ENCODE measurements at regions not wholly inside any gene's neighbourhood (a gene's known extent, or its start where the extent isn't known, plus 50 kb on each side); places are given as distances from the start of the nearest gene placed in this dataset.

DNA sequence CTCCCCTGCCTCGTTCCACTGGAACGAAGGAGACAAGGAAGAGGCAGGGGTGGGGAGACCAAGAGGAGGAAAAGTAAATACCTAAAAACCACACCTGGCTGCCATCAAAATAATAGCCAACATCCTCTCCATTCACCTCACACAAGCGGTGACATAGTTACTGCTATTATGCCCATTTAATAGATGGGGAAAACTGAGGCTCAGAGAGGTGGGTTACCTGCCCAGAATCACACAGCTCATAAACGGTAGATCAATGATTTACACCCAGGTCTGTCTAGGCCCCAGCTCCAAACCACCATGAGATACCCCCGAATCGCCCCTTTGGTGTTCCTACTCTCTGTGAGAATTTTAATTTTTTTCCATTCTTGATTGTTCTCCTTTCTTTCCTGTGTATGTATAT, 253.8 kb downstream of the BMP7 start:
- peaks cover 24% of the 10 kb centered on the region for H3K27me3 Mint-ChIP-seq (ENCODE audit: insufficient read depth)
- no peak overlapping the region for H3K27ac Mint-ChIP-seq
- no peak for DNase-seq
- H3K9me3 Mint-ChIP-seq: no peaks in the 10 kb centered on the region
- no peaks in the 10 kb centered on the region for H3K36me3 Mint-ChIP-seq (ENCODE audit: low read depth)
- peaks cover 5% of the 10 kb centered on the region; the same call in 1 of the 2 replicates for H3K4me1 Mint-ChIP-seq (ENCODE audit: low read depth)
- TF ChIP-seq, protein P1, sequence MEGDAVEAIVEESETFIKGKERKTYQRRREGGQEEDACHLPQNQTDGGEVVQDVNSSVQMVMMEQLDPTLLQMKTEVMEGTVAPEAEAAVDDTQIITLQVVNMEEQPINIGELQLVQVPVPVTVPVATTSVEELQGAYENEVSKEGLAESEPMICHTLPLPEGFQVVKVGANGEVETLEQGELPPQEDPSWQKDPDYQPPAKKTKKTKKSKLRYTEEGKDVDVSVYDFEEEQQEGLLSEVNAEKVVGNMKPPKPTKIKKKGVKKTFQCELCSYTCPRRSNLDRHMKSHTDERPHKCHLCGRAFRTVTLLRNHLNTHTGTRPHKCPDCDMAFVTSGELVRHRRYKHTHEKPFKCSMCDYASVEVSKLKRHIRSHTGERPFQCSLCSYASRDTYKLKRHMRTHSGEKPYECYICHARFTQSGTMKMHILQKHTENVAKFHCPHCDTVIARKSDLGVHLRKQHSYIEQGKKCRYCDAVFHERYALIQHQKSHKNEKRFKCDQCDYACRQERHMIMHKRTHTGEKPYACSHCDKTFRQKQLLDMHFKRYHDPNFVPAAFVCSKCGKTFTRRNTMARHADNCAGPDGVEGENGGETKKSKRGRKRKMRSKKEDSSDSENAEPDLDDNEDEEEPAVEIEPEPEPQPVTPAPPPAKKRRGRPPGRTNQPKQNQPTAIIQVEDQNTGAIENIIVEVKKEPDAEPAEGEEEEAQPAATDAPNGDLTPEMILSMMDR (IDR thresholded peaks at IDR 0.05): no peak
- no peak overlapping the region for H3K4me3 Mint-ChIP-seq

DNA sequence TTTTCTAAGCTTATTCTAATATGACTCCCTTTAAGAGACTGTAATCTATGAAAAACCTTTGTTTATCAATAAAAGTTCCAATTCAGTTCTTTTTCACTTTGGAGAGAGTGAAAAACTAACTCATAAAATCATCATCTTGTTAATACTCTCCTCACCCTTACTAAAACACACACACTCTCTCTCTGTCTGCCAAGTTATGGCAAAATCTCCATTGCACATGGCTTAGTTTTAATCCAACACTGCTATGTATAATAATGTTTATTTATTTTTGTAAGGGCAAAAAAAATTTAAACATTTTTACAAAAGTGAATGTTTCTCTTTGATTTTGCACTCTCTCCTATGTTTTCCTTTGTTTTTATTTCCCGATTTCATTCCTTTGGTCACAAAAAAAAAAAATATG, 253.2 kb downstream of the BMP7 start:
- Mint-ChIP-seq H3K36me3 (ENCODE audit: low read depth) (no peaks in the 10 kb centered on the region), H3K9me3 (no peaks in the 10 kb centered on the region), H3K4me1 (ENCODE audit: low read depth) (peaks cover 3% of the 10 kb centered on the region; the same call in 1 of the 2 replicates), H3K27me3 (ENCODE audit: insufficient read depth) (peaks cover 24% of the 10 kb centered on the region), H3K4me3 (no peak overlapping the region), H3K27ac (no peak overlapping the region)
- DNase-seq: no peak
- TF ChIP-seq, protein P1 (IDR thresholded peaks at IDR 0.05): no peak

DNA sequence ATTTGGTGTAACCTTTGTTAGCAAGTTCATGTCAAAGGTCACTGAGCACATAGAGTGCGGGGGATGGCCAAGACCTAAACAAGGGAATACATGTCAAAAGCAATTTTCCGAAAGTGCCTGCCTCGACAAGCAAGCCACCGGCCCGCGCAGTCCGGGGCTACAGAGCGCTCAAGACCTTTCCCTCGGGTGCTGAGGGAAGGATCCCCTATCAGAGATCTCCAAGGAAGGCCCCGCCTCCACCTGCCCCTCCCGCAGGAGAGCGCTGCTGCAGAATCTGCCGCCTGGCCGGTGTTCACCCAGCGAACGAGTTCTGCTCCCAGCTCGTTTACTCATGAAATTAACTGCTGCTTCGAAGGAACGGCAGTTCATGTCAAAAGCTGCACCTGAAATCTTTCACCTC, 252.7 kb downstream of the BMP7 start:
- Mint-ChIP-seq H3K9me3 (no peaks in the 10 kb centered on the region), H3K4me1 (ENCODE audit: low read depth) (no peaks in the 10 kb centered on the region), H3K27me3 (ENCODE audit: insufficient read depth) (peaks cover 26% of the 10 kb centered on the region), H3K27ac (no peak overlapping the region), H3K36me3 (ENCODE audit: low read depth) (no peaks in the 10 kb centered on the region), H3K4me3 (no peak overlapping the region)
- DNase-seq: no peak
- TF ChIP-seq, protein P1 (IDR thresholded peaks at IDR 0.05): no peak

DNA sequence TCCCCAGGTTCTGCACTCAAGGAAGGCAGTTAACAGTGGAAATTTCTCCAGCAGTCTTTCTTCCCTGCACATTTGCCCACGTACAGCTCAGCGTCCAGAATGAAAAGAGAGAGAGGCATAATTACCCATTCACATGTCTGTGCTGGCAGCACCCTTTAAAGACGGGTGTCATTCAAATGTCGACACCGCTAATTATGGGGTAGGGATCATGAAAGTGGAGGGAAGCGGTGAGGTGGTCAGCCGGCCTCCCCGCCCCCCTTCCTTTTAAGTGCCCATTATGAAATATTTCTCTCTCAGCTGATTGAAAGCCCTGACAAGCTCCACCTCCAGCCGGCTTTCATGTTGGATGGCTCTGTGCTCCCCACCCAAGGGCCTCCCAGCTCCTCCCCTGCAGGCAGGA, 246.1 kb downstream of the BMP7 start:
- TF ChIP-seq, protein P1 (IDR thresholded peaks at IDR 0.05): no peak
- Mint-ChIP-seq H3K27ac (no peak overlapping the region), H3K9me3 (no peaks in the 10 kb centered on the region), H3K4me1 (ENCODE audit: low read depth) (peaks cover 7% of the 10 kb centered on the region; the same call in 1 of the 2 replicates), H3K36me3 (ENCODE audit: low read depth) (no peaks in the 10 kb centered on the region), H3K27me3 (ENCODE audit: insufficient read depth) (peaks cover 45% of the 10 kb centered on the region), H3K4me3 (no peak overlapping the region)
- DNase-seq: no peak

DNA sequence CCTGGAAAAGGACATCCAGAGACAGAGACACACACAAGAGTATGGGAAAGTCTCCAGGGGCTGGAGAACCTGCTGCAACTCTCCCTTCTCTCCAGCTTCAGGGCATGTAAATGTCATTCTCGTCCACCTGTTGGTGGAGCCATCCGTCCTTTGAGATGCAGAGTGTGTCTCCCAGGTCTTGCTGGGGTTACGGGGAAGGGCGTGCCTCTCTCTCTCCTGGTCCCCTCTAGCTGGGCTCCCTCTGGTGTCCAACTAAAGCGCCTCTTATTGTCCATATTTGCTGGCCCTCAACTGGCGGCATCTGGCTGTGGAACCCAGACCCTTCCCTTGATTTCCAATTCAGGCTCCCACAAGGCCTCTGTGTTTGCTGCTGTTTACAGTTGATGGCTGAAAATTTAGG, 244.1 kb downstream of the BMP7 start:
- TF ChIP-seq, protein P1 (IDR thresholded peaks at IDR 0.05): no peak
- Mint-ChIP-seq H3K27me3 (ENCODE audit: insufficient read depth) (peaks cover 49% of the 10 kb centered on the region), H3K4me1 (ENCODE audit: low read depth) (peaks cover 12% of the 10 kb centered on the region; the same call in 1 of the 2 replicates), H3K27ac (no peak overlapping the region), H3K9me3 (no peaks in the 10 kb centered on the region), H3K4me3 (no peak overlapping the region), H3K36me3 (ENCODE audit: low read depth) (no peaks in the 10 kb centered on the region)
- DNase-seq: no peak

DNA sequence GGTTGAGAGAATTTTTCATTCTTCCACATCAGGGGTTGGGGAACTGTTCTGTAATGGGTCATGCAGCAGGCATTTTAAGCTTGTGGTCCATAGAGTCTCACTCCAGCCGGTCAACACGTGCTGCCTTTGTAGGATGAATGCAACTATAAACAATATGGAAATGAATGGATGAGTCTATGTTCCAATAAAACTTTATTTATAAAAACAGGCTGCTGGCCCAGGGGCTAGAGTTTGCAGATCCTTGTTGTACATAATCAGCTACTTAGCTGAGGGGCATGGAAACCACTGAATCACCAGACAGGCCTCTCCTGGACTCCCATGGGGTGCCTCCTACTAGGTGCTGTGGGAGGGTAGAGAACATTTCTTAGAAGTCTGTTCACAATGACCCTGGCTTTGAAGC, 243.4 kb downstream of the BMP7 start:
- Mint-ChIP-seq H3K27me3 (ENCODE audit: insufficient read depth) (peaks cover 44% of the 10 kb centered on the region), H3K27ac (no peak overlapping the region), H3K4me3 (no peak overlapping the region), H3K4me1 (ENCODE audit: low read depth) (peaks cover 12% of the 10 kb centered on the region; the same call in 1 of the 2 replicates), H3K36me3 (ENCODE audit: low read depth) (no peaks in the 10 kb centered on the region), H3K9me3 (no peaks in the 10 kb centered on the region)
- DNase-seq: no peak
- TF ChIP-seq, protein P1 (IDR thresholded peaks at IDR 0.05): no peak

Data from HFFc6 (cell line).